Endothelial cell of umbilical vein (primary cell): ENCODE measurements at regions not wholly inside any gene's neighbourhood (a gene's known extent, or its start where the extent isn't known, plus 50 kb on each side); places are given as distances from the start of the nearest gene placed in this dataset.

Experiments used
- BruUV-seq: library from RNA; stranded (reverse); fragments of 400-500 nt; replicated peaks from 2 replicates; lab custom pipeline; 2021; lab: Mats Ljungman, UMichigan
- CTCF ChIA-PET: fragments of 300-600, 350-600 bp; sonication (Branson Sonifier 250); formaldehyde crosslinking; loops from one replicate; lab custom pipeline; 2021; ENCODE audit warnings: antibody characterized with exemption, inconsistent platforms; lab: Charles Lee
- POLR2A ChIA-PET: fragments of 300-600, 350-600 bp; sonication (Branson Sonifier 250); formaldehyde crosslinking; loops from one replicate; lab custom pipeline; 2021; ENCODE audit warnings: antibody characterized with exemption, inconsistent platforms; lab: Charles Lee
- DNase-seq: peaks from one replicate; pipeline ENCODE4 v3.0.0-alpha.2; 2011; ENCODE audit warnings: low read depth, low spot score
- FAIRE-seq: peaks from 2 replicates; lab custom pipeline; 2011; peaks lifted over from hg19 to GRCh38; lab: Jason Lieb, UNC
- H2AFZ ChIP-seq: 2 replicates; pipeline ENCODE4 v1.6.0; 2012; ENCODE audit warnings: low read depth, low read length, control low read depth, inconsistent platforms
- H3K27ac ChIP-seq: 2 replicates; pipeline ENCODE4 v1.5.1; 2011; ENCODE audit warnings: low read depth, mild to moderate bottlenecking, control low read depth, low read length, moderate library complexity; ENCODE audit not compliant: insufficient read depth
- H3K27me3 ChIP-seq, 2 experiments: 2 replicates each; pipeline versions ENCODE4 v1.6.0 to v1.6.1; 2011; ENCODE audit warnings: low read length in 2 of 2, mixed read lengths in 1 of 2; ENCODE audit not compliant: control insufficient read depth in 2 of 2, insufficient read depth in 2 of 2
- H3K36me3 ChIP-seq, 2 experiments: 2 replicates in 1 of 2; 3 replicates in 1 of 2; pipeline ENCODE4 v1.5.1; 2011; ENCODE audit warnings: low read length in 2 of 2, mild to moderate bottlenecking in 1 of 2, moderate library complexity in 1 of 2; ENCODE audit not compliant: control insufficient read depth in 2 of 2, insufficient read depth in 2 of 2; ENCODE audit errors: extremely low read depth in 1 of 2
- H3K4me1 ChIP-seq: 3 replicates; pipeline ENCODE4 v1.5.1; 2011; ENCODE audit warnings: mild to moderate bottlenecking, low read length; ENCODE audit not compliant: control insufficient read depth, insufficient read depth; ENCODE audit errors: extremely low read depth
- H3K4me2 ChIP-seq: 2 replicates; pipeline ENCODE4 v1.6.1; 2011; ENCODE audit warnings: low read length, control low read depth, mixed read lengths; ENCODE audit not compliant: insufficient read depth
- H3K4me3 ChIP-seq, 3 experiments: fragments of 200-600 bp in 1 of 3; sonication (generic), shearing (Covaris generic) in 1 of 3; replicated peaks in 1 of 3; 2 replicates each; pipeline ENCODE4 v1.5.1; 2011 to 2016; ENCODE audit warnings: control low read depth in 3 of 3, low read length in 3 of 3, mild to moderate bottlenecking in 2 of 3, inconsistent platforms in 1 of 3, low read depth in 1 of 3, moderate library complexity in 1 of 3; ENCODE audit not compliant: insufficient read depth in 1 of 3
- H3K79me2 ChIP-seq: 2 replicates; pipeline ENCODE4 v1.6.0; 2012; ENCODE audit warnings: low read length, inconsistent platforms; ENCODE audit not compliant: control insufficient read depth, insufficient read depth
- H3K9ac ChIP-seq: replicated peaks from 2 replicates; pipeline ENCODE3; 2011; ENCODE audit warnings: low read length, control low read depth; ENCODE audit not compliant: insufficient read depth; ENCODE audit errors: extremely low read depth
- H3K9me1 ChIP-seq: replicated peaks from 3 replicates; pipeline ENCODE4 v1.6.0; 2011; ENCODE audit warnings: mild to moderate bottlenecking, low read length; ENCODE audit not compliant: control insufficient read depth, insufficient read depth; ENCODE audit errors: extremely low read depth
- H3K9me3 ChIP-seq: replicated peaks from 2 replicates; pipeline ENCODE4 v1.5.1; 2012; ENCODE audit warnings: low read length, inconsistent platforms; ENCODE audit not compliant: control insufficient read depth, insufficient read depth
- H4K20me1 ChIP-seq: replicated peaks from 2 replicates; pipeline ENCODE3; 2011; ENCODE audit warnings: mild to moderate bottlenecking, low read length; ENCODE audit not compliant: control insufficient read depth, insufficient read depth; ENCODE audit errors: extremely low read depth
- CTCF ChIP-seq, 2 donors: IDR thresholded peaks; 1 replicate in 1 of 2; 2 replicates in 1 of 2; pipeline ENCODE4 v1.5.1; 2011; ENCODE audit warnings: low read length in 2 of 2, mild to moderate bottlenecking in 2 of 2, moderate library complexity in 2 of 2, control low read depth in 1 of 2, inconsistent platforms in 1 of 2, low read depth in 1 of 2; ENCODE audit not compliant: insufficient read depth in 1 of 2; ENCODE audit errors: extremely low read depth in 1 of 2
- EZH2 ChIP-seq: IDR thresholded peaks from 2 replicates; pipeline ENCODE4 v1.6.1; 2012; ENCODE audit warnings: borderline replicate concordance, low read depth, mild to moderate bottlenecking, moderate library complexity, low read length, inconsistent platforms; ENCODE audit not compliant: severe bottlenecking
- FOS ChIP-seq: IDR thresholded peaks from 2 replicates; pipeline ENCODE4 v1.6.1; 2011; ENCODE audit warnings: mild to moderate bottlenecking, low read length, moderate library complexity, borderline replicate concordance; ENCODE audit not compliant: insufficient read depth
- GATA2 ChIP-seq: IDR thresholded peaks from 2 replicates; pipeline ENCODE4 v1.7.0; 2011; ENCODE audit warnings: low read depth, mild to moderate bottlenecking, moderate library complexity, mixed read lengths, low read length; ENCODE audit not compliant: insufficient read length, insufficient read depth
- JUN ChIP-seq: IDR thresholded peaks from 2 replicates; pipeline ENCODE4 v1.6.1; 2011; ENCODE audit warnings: borderline replicate concordance, low read depth; ENCODE audit not compliant: insufficient read length, insufficient read depth
- MAX ChIP-seq: IDR thresholded peaks from 2 replicates; pipeline ENCODE4 v1.6.1; 2011; ENCODE audit not compliant: insufficient read depth, insufficient read length
- MYC ChIP-seq: IDR thresholded peaks from one replicate; pipeline ENCODE4 v1.6.1; 2011; ENCODE audit warnings: mild to moderate bottlenecking, low read depth, low read length
- POLR2A ChIP-seq: IDR thresholded peaks from 2 replicates; pipeline ENCODE4 v1.6.1; 2012; ENCODE audit warnings: low read depth, mild to moderate bottlenecking, control low read depth, low read length
- POLR2AphosphoS5 ChIP-seq: IDR thresholded peaks from 2 replicates; pipeline ENCODE4 v1.6.1; 2012; ENCODE audit warnings: low read depth, mild to moderate bottlenecking, control low read depth, low read length, moderate library complexity; ENCODE audit not compliant: insufficient read depth
- dilution Hi-C: fragments of 300-500 bp; cut with MboI; formaldehyde crosslinking; loops from one replicate; pipeline ENCODE4 v1.15.0; 2019; ENCODE audit warnings: low sequenced_read_pairs; ENCODE audit not compliant: extremely low pct_ligation_motif_present
- intact Hi-C: fragments of 100-400 bp; cut with micrococcal nuclease; formaldehyde crosslinking; loops from one replicate; pipeline ENCODE4 v1.10.0; 2022

GRCh38 chr3:3587647-3587972 lies 211.6 kb upstream of the LRRN1 start:
- no peaks in the 10 kb centered on the region for H4K20me1 ChIP-seq
- intact Hi-C loops (no loop called here), dilution Hi-C loops (no loop called here)
- DNase-seq: no peak
- H3K9ac ChIP-seq: no peak overlapping the region
- H3K9me1 ChIP-seq: no peaks in the 10 kb centered on the region
- H3K4me2 ChIP-seq: no peak overlapping the region
- H3K4me3 ChIP-seq: no peak overlapping the region
- no peak overlapping the region for H3K27ac ChIP-seq
- H3K4me1 ChIP-seq: no peaks in the 10 kb centered on the region
- no peaks in the 10 kb centered on the region for H3K79me2 ChIP-seq
- no peak overlapping the region for H2AFZ ChIP-seq
- ChIA-PET POLR2A (no interaction called here), CTCF (no interaction called here)
- H3K36me3 ChIP-seq: no peaks in the 10 kb centered on the region
- no peaks in the 10 kb centered on the region for H3K27me3 ChIP-seq
- peaks cover 2% of the 10 kb centered on the region for H3K9me3 ChIP-seq
- no peak for FAIRE-seq
- no peak for TF ChIP-seq POLR2A
- TF ChIP-seq JUN: no peak
- no TSS peak for BruUV-seq

- no peaks in the 10 kb centered on the region for H3K79me2 ChIP-seq
- no peak for TF ChIP-seq MYC
- no peak for TF ChIP-seq MAX
- TF ChIP-seq FOS: no peak
- TF ChIP-seq EZH2: no peak
- no peak for TF ChIP-seq JUN
- no peak for TF ChIP-seq CTCF (IDR thresholded peaks at IDR 0.05; ENCODE audit: extremely low read depth in 1 of 2, insufficient read depth in 1 of 2, low read depth in 1 of 2, low read length in 2 of 2)
- TF ChIP-seq GATA2: no peak
- no peak for TF ChIP-seq POLR2A
- no peak for TF ChIP-seq POLR2AphosphoS5
- no peaks in the 10 kb centered on the region for H3K4me1 ChIP-seq
- intact Hi-C loops: no loop called here
- ChIA-PET POLR2A (no interaction called here), CTCF (no interaction called here)
- FAIRE-seq (no peak), DNase-seq (no peak)
- no peaks in the 10 kb centered on the region for H3K27me3 ChIP-seq
- no peak overlapping the region for H3K27ac ChIP-seq
- H3K9me1 ChIP-seq: no peaks in the 10 kb centered on the region
- BruUV-seq: no TSS peak
- H2AFZ ChIP-seq: no peak overlapping the region
- H3K36me3 ChIP-seq: no peaks in the 10 kb centered on the region
- no peak overlapping the region for H3K4me2 ChIP-seq
- peaks cover 2% of the 10 kb centered on the region for H3K9me3 ChIP-seq
- no peak overlapping the region for H3K9ac ChIP-seq
- H3K4me3 ChIP-seq: no peak overlapping the region
- H4K20me1 ChIP-seq: no peaks in the 10 kb centered on the region
- dilution Hi-C loops: no loop called here
Measured at GRCh38 chr3:3586843-3587646, 212.2 kb upstream of the LRRN1 start.
